ENCODE measurements at regions not wholly inside any gene's neighbourhood (a gene's known extent, or its start where the extent isn't known, plus 50 kb on each side); places are given as distances from the start of the nearest gene placed in this dataset.
"Not testable (repeated sequence)": the region's sequence is repeated elsewhere in the genome, so short reads cannot be mapped to it uniquely, and the experiment has no call there.

GRCh38 chr18:59848002-59848401 is 51.8 kb upstream of the PMAIP1 start:
- no peak for DNase-seq (ENCODE audit: low read depth in 2 of 2)

- DNase-seq (ENCODE audit: low read depth in 2 of 2) = not testable (repeated sequence)
Measured at GRCh38 chr18:59847491-59847846, 52.3 kb upstream of the PMAIP1 start.

DNA sequence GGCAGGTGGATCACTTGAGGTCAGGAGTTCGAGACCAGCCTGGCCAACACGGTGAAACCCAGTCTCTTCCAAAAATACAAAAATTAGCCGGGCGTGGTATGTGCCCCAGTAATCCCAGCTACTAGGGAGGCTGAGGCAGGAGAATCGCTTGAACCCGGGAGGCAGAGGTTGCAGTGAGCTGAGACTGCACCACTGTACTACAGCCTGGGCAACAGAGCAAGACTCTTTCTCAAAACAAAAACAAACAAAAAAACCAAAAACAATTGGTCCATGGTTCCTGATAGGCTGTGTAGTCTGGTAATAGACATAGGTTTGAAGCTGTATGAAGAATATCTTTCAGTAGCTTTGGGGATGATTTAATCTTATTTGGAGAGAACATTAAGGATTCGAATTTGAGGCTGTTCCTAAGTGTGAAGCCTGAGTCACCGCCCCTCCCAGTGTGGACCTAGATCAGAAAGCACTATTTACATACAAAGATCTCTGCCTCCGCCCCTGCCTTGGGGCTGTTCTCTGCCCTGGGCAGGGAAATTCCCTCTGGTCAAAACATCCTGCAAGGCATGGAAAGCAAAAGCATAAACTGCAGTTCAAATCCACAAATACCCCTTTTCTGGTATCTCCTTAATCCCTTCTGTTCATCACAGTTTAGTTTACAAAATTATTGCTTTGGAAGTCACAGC is 52.8 kb upstream of the PMAIP1 start:
- peak; percentile 7 to 52 for DNase-seq (ENCODE audit: low read depth in 2 of 2)

DNA sequence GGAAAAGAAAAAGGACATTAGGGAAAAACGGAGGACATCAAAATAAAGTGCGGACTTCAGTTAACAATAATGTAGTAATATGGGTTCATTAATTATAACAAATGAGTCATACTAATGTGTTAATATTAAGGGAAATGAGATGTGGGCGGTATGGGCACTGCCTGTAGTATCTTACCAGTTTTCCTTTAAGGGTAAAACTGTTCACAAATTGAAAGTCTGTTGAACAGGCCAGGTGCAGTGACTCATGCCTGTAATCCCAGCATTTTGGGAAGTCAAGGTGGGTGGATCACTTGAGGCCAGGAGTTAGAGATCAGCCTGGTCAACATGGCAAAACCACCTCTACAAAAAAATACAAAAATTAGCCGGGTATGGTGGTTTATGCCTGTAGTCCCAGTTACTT is 56.8 kb upstream of the PMAIP1 start:
- DNase-seq (ENCODE audit: low read depth in 2 of 2) = no peak

- no peak for DNase-seq (ENCODE audit: low read depth in 2 of 2)
Measured at GRCh38 chr18:59839931-59840685, 59.7 kb upstream of the PMAIP1 start.

GRCh38 chr18:59839246-59839645 is 60.5 kb upstream of the PMAIP1 start:
- no peak for DNase-seq (ENCODE audit: low read depth in 2 of 2)

DNA sequence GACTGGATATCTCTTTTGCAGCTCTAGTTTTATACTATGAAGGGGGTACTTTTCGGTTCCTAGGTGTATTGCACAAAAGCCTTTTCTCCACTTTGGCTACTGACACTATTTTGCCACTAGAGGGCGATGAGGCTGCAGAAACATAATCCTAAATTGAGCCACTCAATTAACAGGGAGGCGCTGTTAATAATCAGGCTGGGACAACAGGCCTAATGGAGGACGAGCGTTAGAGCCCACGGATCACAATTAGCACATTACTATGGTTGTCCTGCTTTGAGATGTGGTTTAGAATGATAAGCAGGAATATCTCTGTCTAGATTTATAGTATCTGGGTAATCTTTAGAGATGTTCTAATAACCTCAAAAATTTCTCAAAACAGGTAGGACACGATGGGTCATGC is 62.2 kb upstream of the PMAIP1 start:
- DNase-seq (ENCODE audit: low read depth in 2 of 2) = peak; percentile 19 to 22

DNA sequence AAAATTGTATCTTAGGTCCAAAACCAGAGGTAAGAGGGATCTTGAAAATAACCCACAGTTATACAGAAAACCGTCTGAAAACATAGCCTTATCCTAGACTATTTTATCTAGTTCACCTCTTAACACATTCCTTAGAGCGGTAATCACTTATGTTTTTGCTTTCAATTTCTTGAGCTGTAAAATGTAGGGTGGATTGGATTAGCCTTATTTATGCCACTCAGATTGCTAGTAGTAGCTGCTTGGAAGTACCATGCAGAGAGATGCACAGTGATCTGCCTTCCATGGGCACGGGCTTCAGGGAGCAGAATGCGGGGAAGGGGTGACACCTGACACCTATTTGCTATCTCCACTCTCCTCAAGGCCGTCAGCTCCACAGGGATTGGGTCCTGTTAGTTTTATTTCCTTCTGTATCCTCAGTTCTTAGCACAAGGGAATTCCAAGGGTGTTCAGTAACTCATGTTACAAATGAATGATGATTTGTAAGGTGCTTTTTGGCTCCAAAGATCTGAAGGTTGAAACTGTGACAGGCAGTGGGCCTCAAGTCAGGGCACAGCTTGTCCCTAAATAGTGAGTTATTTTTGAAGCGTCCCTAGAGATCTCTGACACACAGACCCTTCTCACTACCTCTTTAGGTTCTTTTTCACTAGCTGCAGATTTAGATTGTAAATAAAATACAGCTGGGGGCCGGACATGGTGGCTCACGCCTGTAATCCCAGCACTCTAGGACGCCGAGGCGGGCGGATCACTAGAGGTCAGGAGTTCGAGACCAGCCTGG is 64.0 kb upstream of the PMAIP1 start:
- no peak for DNase-seq (ENCODE audit: low read depth in 2 of 2)

DNA sequence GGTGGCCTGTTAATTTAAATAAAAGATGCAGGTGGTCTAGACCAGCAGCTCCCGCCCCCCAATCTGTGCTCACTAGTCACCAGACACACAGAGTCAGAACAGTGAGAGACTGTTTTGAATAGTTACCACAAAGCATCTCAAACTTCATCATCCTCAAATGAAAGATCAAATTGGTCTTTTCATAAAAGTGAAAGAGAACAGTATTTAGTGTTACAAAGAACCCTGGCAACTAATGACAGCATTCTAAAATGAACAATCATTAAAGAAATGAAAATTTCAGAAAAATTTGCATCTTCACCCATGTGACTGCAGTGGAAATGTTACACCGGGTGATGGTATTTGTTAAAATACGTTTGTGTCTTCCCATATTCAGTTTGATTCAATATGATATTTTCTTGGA is 65.5 kb upstream of the PMAIP1 start:
- DNase-seq (ENCODE audit: low read depth in 2 of 2) = no peak

DNA sequence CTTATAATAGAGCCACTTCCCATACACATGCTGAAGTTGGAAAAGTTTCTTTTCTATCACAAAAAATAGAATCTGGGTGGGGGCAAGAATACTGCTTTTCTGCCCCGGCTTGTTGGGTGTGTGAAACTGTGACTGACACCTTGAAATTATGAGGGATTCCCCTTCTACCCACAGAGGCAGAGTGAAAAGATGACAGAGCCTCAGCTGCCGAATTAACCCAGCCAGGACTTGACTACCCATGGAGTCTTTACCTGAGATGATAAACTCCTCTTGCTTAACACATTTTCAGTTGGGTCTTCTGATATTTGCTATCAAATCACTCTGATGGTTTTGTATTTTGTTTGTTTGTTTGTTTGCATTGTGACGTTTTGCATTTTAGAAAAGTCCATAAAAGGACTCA is 66.0 kb upstream of the PMAIP1 start:
- DNase-seq (ENCODE audit: low read depth in 2 of 2) = no peak

DNA sequence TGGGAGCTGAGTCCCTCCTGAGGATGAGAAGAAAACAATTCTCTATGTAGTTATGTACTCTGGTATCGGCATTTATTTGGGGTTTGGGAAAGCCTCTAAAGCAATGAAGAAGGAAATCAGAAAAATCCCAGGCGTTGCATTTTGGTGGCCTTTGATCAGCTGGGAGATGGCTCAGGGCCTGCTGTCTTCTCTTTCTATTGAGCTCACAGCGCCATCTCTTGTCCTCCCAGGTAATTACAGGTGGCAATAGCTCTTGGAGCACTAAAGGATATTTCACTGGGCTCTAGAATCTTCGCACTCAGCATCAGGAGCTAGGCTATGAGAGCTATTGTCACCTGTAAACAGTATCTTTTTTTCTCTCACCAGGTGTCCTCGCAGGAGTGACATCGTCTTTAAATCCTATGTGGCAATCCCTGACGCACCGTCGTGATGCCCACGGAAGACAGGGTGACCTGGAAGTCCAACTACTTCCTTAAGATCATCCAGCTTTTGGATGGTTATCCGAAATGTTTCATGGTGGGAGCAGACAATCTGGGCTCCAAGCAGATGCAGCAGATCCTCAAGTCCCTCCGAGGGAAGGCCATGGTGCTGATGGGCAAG is 76.1 kb upstream of the PMAIP1 start:
- peak in 1 of 2 experiments; percentile 29 for DNase-seq (ENCODE audit: low read depth in 2 of 2)

DNA sequence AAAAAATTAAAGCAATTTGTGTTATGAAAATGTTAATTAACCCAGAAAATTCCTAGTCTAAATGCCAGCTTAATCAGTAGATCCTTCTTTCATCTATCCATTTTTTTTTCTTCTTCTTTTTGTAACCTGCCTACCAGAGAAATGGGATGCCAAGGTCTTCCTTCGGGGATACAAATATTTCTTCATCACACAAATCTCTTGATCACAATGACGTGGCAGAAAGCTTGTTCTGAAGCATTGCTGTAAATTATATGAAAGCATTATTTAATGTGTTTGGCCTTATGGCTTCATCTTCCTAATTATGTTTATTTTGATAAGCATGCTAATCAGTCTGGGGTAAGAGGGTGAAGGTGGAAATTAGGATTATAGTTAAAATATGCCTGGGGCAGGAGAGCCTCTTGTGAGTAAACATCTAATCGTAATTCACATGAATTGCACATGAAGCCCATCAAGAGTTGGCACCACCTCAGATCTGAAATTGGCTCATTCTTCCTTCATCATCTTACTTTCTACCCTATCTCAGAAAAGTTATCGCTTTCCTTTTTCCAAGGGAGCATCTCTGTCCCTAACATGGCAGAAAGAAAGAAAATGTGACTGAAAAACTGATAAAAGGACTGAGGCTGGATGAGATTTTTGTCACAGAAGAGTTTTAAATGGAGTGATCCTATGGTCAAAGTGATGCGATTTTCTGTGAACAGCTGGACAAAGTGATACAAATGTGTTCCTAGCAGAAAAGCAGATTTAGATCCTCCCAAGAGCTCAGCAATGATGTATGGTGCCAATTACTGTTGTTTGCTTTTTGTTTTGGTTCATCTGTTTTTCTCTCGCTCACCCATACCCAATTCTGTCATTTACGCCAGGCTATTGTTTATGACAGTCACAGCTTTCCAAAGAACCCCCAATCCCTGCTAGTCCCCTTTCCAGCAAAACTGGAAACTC is 76.9 kb upstream of the PMAIP1 start:
- DNase-seq (ENCODE audit: low read depth in 2 of 2) = no peak

GRCh38 chr18:59821983-59822382 is 77.8 kb upstream of the PMAIP1 start:
- DNase-seq (ENCODE audit: low read depth in 2 of 2) = no peak

GRCh38 chr18:59820663-59821062 is 79.1 kb upstream of the PMAIP1 start:
- DNase-seq (ENCODE audit: low read depth in 2 of 2) = no peak

GRCh38 chr18:59818769-59819168 is 81.0 kb upstream of the PMAIP1 start:
- DNase-seq (ENCODE audit: low read depth in 2 of 2) = no peak

DNA sequence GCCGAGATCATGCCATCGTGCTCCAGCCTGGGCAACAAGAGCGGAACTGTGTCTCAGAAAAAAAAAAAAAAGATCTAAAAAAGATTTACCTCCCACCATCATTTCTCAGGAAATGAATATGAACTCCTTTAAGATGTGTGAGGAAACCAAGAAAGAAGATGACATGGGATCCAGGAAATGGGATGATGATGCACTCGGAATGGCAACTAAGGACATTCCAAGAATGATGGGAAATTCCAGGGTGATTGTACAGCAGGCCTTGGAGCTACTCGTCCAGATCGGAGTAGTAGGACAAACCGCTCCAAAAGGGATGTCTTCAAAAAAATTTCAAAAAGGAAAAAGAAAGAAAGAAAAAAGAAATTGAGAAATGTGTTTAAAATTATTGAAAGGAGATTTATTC is 84.9 kb upstream of the PMAIP1 start:
- no peak for DNase-seq (ENCODE audit: low read depth in 2 of 2)

DNA sequence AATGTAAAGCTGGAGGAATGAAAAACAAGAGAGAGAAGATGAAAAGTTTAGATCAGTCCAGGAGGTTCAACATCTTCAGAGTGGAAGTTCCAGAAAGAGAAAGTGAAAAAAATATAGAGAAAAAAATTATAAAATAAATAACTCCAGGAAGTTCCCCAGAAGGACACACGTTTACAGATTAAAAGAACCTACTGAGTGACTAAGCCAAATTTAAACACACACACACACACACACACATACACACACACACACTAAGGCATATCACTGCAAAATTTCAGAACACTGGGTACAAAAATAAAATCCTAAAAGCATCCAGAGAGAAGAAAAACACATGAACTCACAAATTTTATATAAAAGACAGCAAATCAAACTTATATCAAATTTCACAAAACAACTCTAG is 85.9 kb upstream of the PMAIP1 start:
- DNase-seq (ENCODE audit: low read depth in 2 of 2) = no peak

DNA sequence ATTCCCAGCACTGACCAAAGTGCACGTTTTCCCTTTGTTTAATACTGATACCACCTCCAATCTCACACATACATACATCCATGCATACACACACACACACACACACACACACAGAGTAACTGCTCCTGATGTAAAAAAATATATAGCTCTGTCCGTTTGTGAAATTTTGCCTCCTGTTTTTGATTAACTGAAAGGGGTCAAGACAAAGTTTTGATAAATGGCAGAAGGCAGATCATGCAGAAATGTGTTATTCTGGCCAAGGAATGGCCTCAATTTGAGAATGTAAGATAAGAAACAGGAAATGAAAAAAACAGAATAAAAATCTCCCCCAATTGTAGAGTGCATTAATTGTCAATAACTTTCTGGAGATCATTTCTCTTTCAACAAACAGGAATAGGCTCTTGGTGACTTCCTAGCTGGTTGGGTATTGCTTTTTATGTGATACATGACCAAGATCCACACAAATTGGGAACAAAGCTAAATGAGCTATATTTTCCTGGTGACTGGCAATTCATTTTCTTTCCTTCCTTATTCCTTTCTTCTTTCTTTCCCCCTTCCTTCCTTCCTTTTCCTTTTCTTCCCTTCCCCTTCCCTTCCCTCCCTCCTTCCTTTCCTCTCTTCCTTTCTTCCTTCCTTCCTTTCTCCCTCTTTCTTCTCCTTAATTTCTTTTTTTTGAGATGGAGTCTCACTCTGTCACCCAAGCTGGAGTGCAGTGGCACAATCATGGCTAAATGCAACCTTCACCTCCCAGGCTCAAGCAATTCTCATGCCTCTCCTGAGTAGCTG is 88.9 kb upstream of the PMAIP1 start:
- no peak for DNase-seq (ENCODE audit: low read depth in 2 of 2)

DNA sequence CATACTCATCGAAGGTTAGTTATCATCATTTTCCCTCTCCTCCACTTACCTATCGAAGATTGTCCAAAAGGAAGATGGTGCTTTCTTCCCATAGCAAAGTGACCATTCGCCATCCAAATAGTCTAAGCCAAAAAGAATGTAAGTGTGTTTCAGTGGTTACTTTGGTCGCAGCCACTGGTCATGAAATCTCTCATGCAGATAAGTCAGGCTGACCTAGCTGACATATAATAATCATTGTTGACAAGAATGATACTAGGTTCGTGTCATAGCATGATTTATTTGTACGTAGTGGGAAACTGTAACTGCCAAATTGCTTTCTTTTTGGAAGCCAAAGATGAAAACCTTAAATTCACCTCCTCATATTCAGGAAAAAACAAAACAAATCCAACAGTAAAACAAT is 89.6 kb upstream of the PMAIP1 start:
- DNase-seq (ENCODE audit: low read depth in 2 of 2) = no peak

DNA sequence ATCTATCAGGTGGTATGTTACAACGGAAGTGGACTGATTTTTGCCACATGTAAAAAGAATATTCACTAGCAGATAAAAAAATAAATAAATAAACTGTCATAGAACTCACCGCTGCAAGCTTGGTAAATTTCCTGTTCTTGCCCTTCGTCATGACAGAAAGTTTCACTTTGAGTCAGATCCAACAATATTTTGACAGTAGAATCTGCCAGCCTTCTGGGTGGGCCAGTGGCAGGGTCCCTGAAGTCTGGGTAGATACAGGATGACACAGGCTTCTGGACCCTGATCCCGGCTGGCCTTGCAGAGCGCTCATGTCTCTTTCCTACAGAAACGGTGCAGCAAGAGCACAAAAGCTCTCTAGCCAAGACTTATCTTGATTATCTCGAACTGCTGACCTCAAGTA is 97.8 kb upstream of the PMAIP1 start:
- DNase-seq (ENCODE audit: low read depth in 2 of 2) = no peak

DNA sequence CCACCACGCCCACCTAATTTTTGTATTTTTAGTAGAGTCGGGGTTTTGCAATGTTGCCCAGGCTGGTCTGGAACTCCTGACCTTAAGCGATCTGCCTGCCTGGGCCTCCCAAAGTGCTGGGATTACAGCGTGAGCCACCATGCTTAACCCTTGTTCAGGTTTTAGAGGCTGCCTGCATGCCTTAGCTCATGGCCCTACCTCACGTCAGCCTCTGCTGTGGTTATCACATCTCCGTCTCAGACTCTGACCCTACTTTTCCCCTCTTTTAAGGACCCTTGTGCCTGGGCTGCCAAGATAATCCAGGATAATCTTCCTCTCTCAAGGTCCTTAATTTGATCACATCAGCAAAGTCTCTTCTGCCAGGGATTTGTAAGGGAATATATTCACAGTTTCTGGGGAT is 98.2 kb upstream of the PMAIP1 start:
- no peak for DNase-seq (ENCODE audit: low read depth in 2 of 2)

All from stimulated activated CD4-positive, alpha-beta T cell treated with anti-CD3 and anti-CD28 coated beads, Interleukin-12 subunit alpha, Interleukin-12 subunit beta, amount 100 ng/mL, for 24 hours (primary cell).